HG02763 (cell line): ENCODE measurements at regions not wholly inside any gene's neighbourhood (a gene's known extent, or its start where the extent isn't known, plus 50 kb on each side); places are given as distances from the start of the nearest gene placed in this dataset.

ENCODE experiments used
- ATAC-seq: cut with Tn5 transposase; IDR thresholded peaks from one replicate; pipeline ENCODE4 v1.9.1; 2021; ENCODE audit warnings: mild to moderate bottlenecking, moderate library complexity; ENCODE audit not compliant: unreplicated experiment

- ATAC-seq: no peak
These were observed 52.7 kb upstream of the ALK start for GRCh38 chr2:29974086-29974485.

- no peak for ATAC-seq
These were observed 55.9 kb upstream of the ALK start for GRCh38 chr2:29977284-29977683.

DNA sequence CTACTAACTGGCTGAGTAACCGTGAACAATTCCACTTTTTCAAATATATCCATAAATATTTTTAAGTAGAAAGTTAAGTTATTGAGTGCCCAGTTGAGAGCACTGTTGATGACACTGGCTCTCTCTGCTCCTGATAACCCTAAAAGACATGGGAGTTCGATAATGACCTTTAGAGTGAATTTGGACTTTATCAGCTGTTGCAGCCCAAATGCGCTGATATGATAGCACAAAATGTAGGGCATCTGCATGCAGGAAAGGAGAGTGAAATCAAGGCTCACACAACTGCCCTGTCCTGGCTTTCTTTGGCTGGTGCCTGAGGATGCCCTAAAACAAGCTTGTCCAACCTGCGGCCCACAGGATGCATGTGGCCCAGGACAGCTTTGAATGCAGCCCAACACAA is 60.0 kb upstream of the ALK start:
- ATAC-seq: no peak

GRCh38 chr2:29983308-29983707 is 61.9 kb upstream of the ALK start:
- no peak for ATAC-seq

GRCh38 chr2:29987146-29987545 is 65.8 kb upstream of the ALK start:
- no peak for ATAC-seq

DNA sequence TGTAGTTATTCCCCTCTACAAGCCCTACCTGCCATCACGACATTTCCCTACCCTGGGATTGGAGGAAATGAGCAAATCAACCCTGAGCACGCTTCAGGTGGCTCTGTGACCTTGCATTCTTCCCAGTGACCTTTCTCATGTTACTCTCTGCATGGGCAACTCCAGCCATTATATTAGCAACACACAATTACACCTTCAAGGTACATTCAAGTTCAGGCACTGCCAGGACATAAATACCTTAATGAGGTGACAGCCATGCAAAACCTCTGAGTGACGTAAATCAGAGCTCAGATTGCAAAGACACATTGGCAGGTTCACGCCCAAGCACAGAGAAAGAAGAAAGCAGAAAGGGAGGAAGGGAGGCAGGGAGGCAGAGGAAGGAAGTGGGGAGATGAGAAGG is 68.7 kb upstream of the ALK start:
- no peak for ATAC-seq

- no peak for ATAC-seq
These were observed 69.7 kb upstream of the ALK start for GRCh38 chr2:29991086-29991485.

DNA sequence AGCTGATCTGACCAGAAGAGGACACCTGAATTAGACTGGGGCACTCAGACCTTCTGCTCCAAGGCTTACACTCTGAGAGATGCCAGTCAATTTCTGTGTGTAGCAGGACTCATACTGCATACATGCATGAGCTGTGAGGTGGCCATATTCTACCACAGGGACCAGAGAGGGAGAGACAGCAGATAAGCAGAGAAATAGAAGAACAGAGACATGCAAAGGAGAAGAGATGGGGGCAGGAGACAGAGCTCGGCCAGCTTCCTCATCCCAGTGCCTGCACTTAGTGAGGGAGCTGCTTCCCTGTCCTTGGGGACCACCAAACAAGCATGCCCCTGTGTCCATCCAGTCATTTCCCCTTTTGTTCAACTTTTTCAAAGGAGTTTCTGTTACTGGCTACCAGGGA is 73.9 kb upstream of the ALK start:
- no peak for ATAC-seq

GRCh38 chr2:30003128-30003527 is 81.7 kb upstream of the ALK start:
- no peak for ATAC-seq

- peak; percentile 73 for ATAC-seq
These were observed 101.2 kb upstream of the ALK start for GRCh38 chr2:30022444-30023071.

DNA sequence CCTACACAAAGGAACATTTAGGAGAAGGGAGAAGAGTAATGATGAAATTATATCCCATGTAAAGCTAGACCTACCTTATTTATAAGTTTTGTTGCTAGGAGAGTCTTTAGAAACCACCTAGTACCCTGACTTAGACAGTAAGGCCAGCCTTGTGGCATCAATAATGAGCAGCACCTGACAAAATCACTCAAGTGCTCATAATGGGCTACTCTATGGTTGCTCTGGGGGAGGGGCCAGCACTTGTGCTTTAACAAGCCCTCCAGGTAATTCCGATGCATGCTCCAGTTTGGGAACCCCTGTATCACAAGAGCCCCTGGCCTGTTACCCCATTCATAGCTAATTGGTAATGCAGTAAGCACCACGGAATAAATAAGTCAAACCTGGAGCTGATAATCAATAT is 102.9 kb upstream of the ALK start:
- ATAC-seq: no peak

- no peak for ATAC-seq
These were observed 105.0 kb upstream of the ALK start for GRCh38 chr2:30026091-30027055.

GRCh38 chr2:30029804-30030203 is 108.4 kb upstream of the ALK start:
- ATAC-seq: no peak

GRCh38 chr2:30030361-30030760 is 109.0 kb upstream of the ALK start:
- no peak for ATAC-seq

DNA sequence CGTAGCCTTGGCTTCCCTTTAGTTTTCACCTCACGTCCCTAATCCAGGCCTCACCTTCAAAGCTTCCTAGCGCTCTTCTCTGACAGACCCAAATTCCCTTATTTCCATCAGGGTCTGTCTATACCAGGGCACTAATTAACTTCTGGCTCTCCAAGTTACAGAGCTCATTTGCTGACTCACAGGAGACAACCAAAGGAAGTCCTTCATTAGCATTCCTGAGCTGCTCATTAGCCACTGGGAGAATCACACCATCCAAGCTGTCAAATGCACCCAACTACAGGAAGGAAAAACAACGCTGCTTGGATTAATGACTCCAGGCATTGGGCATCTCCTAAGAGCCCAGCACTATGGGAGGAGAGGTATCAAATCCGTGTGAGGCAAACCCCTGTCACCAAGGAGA is 109.8 kb upstream of the ALK start:
- ATAC-seq: no peak

- ATAC-seq: no peak
These were observed 112.6 kb upstream of the YPEL5 start for GRCh38 chr2:30034052-30034775.

- no peak for ATAC-seq
These were observed 109.8 kb upstream of the YPEL5 start for GRCh38 chr2:30037016-30037415.

DNA sequence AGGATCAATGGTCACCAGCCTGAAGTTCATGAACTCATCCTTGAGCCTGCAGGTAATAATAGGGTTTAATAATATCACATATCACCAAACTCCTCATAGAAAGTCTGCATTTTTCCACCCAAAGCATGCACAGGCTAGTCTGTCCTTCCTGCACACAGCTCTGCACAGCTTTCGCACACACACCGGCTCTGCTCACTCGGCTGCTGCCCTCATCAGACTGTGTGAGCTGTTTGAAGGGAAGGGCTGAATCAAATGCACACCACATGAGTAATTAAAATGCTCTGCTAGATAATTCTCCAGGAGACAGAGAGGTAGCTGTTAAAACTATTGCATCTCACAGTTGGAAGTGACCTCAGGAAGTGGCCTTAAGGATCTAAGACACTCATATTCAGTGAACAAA is 108.4 kb upstream of the YPEL5 start:
- ATAC-seq: no peak

GRCh38 chr2:30039101-30039500 is 107.7 kb upstream of the YPEL5 start:
- no peak for ATAC-seq

DNA sequence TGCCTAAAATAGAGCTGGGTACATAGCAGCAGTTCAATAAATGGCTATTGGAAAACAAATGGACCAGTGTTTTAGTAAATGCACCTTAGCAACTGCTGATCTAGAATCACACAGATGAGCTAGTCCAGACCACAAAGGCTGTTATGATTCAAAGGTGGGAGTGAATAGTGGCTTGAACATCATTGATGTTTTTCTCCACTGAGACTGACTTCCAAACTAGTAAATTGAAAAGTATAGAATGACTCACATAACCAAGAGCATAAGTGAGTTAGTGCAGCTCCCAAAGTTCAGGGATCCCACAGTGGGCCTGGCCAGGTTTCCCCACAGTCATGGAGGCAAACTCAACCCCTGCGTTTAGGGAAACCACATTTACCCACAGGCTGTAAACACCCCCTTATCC is 106.7 kb upstream of the YPEL5 start:
- ATAC-seq: no peak

DNA sequence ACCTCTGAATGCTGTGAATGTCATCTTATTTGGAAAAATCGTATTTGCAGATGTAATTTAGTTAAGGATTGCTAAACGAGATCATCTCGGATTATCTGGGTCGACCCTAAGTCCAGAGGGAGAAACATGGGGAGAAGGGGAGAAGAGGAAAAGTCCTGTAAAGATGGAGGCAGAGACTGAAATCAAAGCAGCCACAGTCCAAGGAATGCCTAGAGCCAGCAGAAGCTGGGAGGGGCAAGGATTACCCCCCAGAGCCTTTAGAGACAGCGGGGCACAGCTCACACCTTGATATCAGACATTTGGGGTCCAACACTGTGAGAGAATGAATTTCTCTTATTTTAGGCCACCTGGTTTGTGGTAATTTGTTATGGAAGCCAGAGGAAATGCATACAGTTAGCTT is 104.9 kb upstream of the YPEL5 start:
- no peak for ATAC-seq

DNA sequence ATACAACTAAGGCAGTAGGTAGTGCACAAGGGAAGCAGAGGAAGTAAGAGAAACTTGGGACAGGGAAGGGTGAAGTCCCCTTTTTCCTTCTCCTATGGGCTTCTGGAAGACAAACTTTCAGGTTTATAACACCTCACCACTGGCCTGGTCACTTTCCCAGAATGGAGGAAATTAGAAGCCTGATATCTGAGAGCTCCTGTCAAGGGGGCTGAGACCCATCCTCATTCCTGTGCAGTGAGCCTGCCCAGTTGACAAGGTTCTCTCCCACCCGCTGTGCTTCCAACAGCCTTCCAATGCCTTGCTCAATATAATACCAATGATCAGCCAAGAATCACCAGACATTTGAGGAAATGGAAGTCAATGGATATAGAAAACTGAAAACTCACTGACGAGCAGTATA is 100.4 kb upstream of the YPEL5 start:
- no peak for ATAC-seq
